ENCODE measurements at regions not wholly inside any gene's neighbourhood (a gene's known extent, or its start where the extent isn't known, plus 50 kb on each side); places are given as distances from the start of the nearest gene placed in this dataset.

- no peak for TF ChIP-seq POLR2A (IDR thresholded peaks at IDR 0.05)
- no peak for TF ChIP-seq CTCF (IDR thresholded peaks at IDR 0.05)
These were observed 101.1 kb downstream of the NUF2 start for GRCh38 chr1:163422738-163423404.

Data from Peyer's patch (tissue), 4 donors.